SK-N-MC (cell line): ENCODE measurements at regions not wholly inside any gene's neighbourhood (a gene's known extent, or its start where the extent isn't known, plus 50 kb on each side); places are given as distances from the start of the nearest gene placed in this dataset.

Experiments used
- EZH2 ChIP-seq: fragments of 200-600 bp; sonication (generic); IDR thresholded peaks from one replicate; pipeline ENCODE4 v1.6.1; 2017; ENCODE audit warnings: antibody characterized with exemption
- FOXP2 ChIP-seq: optimal IDR thresholded peaks from 2 replicates; pipeline ENCODE3; 2011; ENCODE audit warnings: mild to moderate bottlenecking, moderate library complexity; ENCODE audit not compliant: insufficient read depth; ENCODE audit errors: extremely low read length, control extremely low read depth
- POLR2AphosphoS5 ChIP-seq: IDR thresholded peaks from 2 replicates; pipeline ENCODE4 v1.6.1; 2012; ENCODE audit warnings: mild to moderate bottlenecking, low read depth, low read length, borderline replicate concordance

- TF ChIP-seq POLR2AphosphoS5 (no peak), EZH2 (no peak), FOXP2 (no peak)
These were observed 362.6 kb upstream of the SMIM21 start for GRCh38 chr18:75790111-75790510.
